SK-N-SH treated with all-trans-retinoic acid at 6 μM for 48 hours (cell line): ENCODE measurements at regions not wholly inside any gene's neighbourhood (a gene's known extent, or its start where the extent isn't known, plus 50 kb on each side); places are given as distances from the start of the nearest gene placed in this dataset.
"Not testable (repeated sequence)": the region's sequence is repeated elsewhere in the genome, so short reads cannot be mapped to it uniquely, and the experiment has no call there.

Source experiments
- ATAC-seq: fragments of 200-7000 bp; cut with Tn5 transposase; 3 replicates; pipeline ENCODE4 v1.9.1; 2020; ENCODE audit warnings: mild to moderate bottlenecking, moderate library complexity
- ARNTL ChIP-seq: fragments of 450-650 bp; formaldehyde crosslinking; IDR thresholded peaks from 2 replicates; pipeline ENCODE4 v1.5.0; 2020; ENCODE audit warnings: low read depth, mild to moderate bottlenecking, moderate library complexity, borderline replicate concordance
- BACH2 ChIP-seq: fragments of 250-450 bp; sonication (Bioruptor Pico); IDR thresholded peaks from 2 replicates; pipeline ENCODE4 v1.9.0; 2021; ENCODE audit warnings: mild to moderate bottlenecking, borderline replicate concordance
- CSDC2 ChIP-seq: fragments of 250-450 bp; sonication (Bioruptor Pico); IDR thresholded peaks from 2 replicates; pipeline ENCODE4 v1.5.0; 2020; ENCODE audit warnings: mild to moderate bottlenecking, moderate library complexity
- ESRRG ChIP-seq: fragments of 250-450 bp; sonication (Bioruptor Pico); IDR thresholded peaks from 2 replicates; pipeline ENCODE4 v1.6.1; 2021; ENCODE audit warnings: mild to moderate bottlenecking
- GLIS3 ChIP-seq: fragments of 250-450 bp; sonication (Bioruptor Pico); IDR thresholded peaks from 2 replicates; pipeline ENCODE4 v1.5.0; 2020; ENCODE audit warnings: mild to moderate bottlenecking, moderate library complexity
- ISL1 ChIP-seq: fragments of 250-450 bp; sonication (Bioruptor Pico); IDR thresholded peaks from 2 replicates; pipeline ENCODE4 v2.1.2; 2022; ENCODE audit warnings: mild to moderate bottlenecking, moderate library complexity
- OSR1 ChIP-seq: fragments of 250-450 bp; sonication (Bioruptor Pico); IDR thresholded peaks from 2 replicates; pipeline ENCODE4 v1.8.0; 2022; ENCODE audit warnings: moderate library complexity, mild to moderate bottlenecking, inconsistent platforms
- PPARA ChIP-seq: fragments of 250-450 bp; sonication (Bioruptor Pico); IDR thresholded peaks from 2 replicates; pipeline ENCODE4 v1.5.0; 2020; ENCODE audit warnings: mild to moderate bottlenecking, borderline replicate concordance
- RARB ChIP-seq: fragments of 250-450 bp; sonication (Bioruptor Pico); IDR thresholded peaks from 2 replicates; pipeline ENCODE4 v1.8.0; 2021; ENCODE audit warnings: mild to moderate bottlenecking, moderate library complexity
- SNAI2 ChIP-seq: fragments of 250-450 bp; sonication (Bioruptor Pico); IDR thresholded peaks from 2 replicates; pipeline ENCODE4 v1.5.0; 2020; ENCODE audit warnings: mild to moderate bottlenecking, moderate library complexity
- TCF4 ChIP-seq: fragments of 250-450 bp; sonication (Bioruptor Pico); IDR thresholded peaks from 2 replicates; pipeline ENCODE4 v1.8.0; 2021; ENCODE audit warnings: mild to moderate bottlenecking, moderate library complexity, borderline replicate concordance
- TOX ChIP-seq: fragments of 250-450 bp; sonication (Bioruptor Pico); IDR thresholded peaks from 2 replicates; pipeline ENCODE4 v1.8.0; 2021; ENCODE audit warnings: mild to moderate bottlenecking, moderate library complexity, borderline replicate concordance
- ZC3H10 ChIP-seq: fragments of 250-450 bp; sonication (Bioruptor Pico); IDR thresholded peaks from 2 replicates; pipeline ENCODE4 v1.5.1; 2021; ENCODE audit warnings: mild to moderate bottlenecking, moderate library complexity
- ZFP3 ChIP-seq: fragments of 250-450 bp; sonication (Bioruptor Pico); IDR thresholded peaks from 2 replicates; pipeline ENCODE4 v1.5.0; 2020; ENCODE audit warnings: mild to moderate bottlenecking, moderate library complexity
- ZFP30 ChIP-seq: fragments of 450-650 bp; formaldehyde crosslinking; IDR thresholded peaks from 2 replicates; pipeline ENCODE4 v1.5.0; 2022; ENCODE audit warnings: mild to moderate bottlenecking, moderate library complexity
- ZNF565 ChIP-seq: fragments of 450-650 bp; formaldehyde crosslinking; conservative IDR thresholded peaks from 2 replicates; pipeline ENCODE4 v1.5.0; 2020; ENCODE audit warnings: low read depth, mild to moderate bottlenecking, moderate library complexity
- ZNF70 ChIP-seq: fragments of 450-650 bp; formaldehyde crosslinking; IDR thresholded peaks from 2 replicates; pipeline ENCODE4 v1.5.0; 2020; ENCODE audit warnings: mild to moderate bottlenecking, moderate library complexity
- ZNF8 ChIP-seq: fragments of 450-650 bp; formaldehyde crosslinking; IDR thresholded peaks from 2 replicates; pipeline ENCODE4 v1.5.0; 2020; ENCODE audit warnings: mild to moderate bottlenecking, moderate library complexity
- TF ChIP-seq, protein P1 (sequence below): fragments of 250-450 bp; sonication (Bioruptor Pico); IDR thresholded peaks from 2 replicates; pipeline ENCODE4 v1.5.1; 2020; ENCODE audit warnings: low read depth, mild to moderate bottlenecking, moderate library complexity
- TF ChIP-seq, protein P2 (sequence below): fragments of 250-450 bp; sonication (Bioruptor Pico); IDR thresholded peaks from 2 replicates; pipeline ENCODE4 v1.5.0; 2020; ENCODE audit warnings: mild to moderate bottlenecking, moderate library complexity
- TF ChIP-seq, protein P3 (sequence below): fragments of 250-450 bp; sonication (Bioruptor Pico); IDR thresholded peaks from 2 replicates; pipeline ENCODE4 v1.8.0; 2021; ENCODE audit warnings: low read depth, mild to moderate bottlenecking, moderate library complexity, borderline replicate concordance
- TF ChIP-seq, protein P4 (sequence below): fragments of 250-450 bp; sonication (Bioruptor Pico); IDR thresholded peaks from 2 replicates; pipeline ENCODE4 v1.5.1; 2021; ENCODE audit warnings: mild to moderate bottlenecking, moderate library complexity

DNA sequence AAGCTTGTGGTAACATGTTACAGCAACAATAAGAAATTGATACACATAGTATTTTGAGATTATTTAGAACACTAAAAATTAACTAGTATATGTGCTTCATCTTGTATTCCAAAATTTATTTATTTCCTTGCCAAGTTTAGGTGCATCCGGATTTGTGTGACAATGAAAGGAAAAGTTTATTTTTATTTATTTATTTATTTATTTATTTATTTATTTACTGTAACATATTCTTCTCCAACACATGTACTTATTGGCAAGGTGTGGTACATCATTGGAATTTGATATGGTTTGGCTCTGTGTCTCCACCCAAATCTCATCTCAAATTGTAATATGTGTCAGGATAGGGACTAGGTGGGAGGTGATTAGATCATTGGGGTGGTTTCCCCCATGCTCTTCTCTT lies 373.3 kb upstream of the EDIL3 start:
- ATAC-seq = no peak
- no peak for TF ChIP-seq SNAI2 (CRISPR knock-in tag)

DNA sequence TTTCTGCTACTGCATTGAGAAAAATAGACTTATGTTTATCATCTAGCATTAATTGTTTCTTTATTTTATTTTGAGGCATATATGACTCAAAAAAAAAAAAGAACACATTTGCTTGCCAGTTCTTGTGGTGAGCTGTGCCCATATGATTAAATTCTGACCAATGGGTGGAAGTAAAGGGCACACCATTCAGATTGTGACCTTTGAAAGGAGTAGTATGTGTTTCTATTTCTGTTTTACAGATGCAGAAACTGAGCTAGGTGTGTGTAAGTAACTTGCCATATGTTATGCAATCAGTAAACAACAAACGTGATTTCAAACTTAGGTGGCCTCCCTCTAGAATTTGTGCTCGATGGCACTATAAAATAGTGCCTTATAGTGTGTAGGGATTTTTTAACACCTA lies 368.1 kb upstream of the EDIL3 start:
- no peak for ATAC-seq
- no peak for TF ChIP-seq CSDC2 (CRISPR knock-in tag)
- no peak for TF ChIP-seq SNAI2 (CRISPR knock-in tag)
- no peak for TF ChIP-seq ZNF70
- no peak for TF ChIP-seq ZFP30 (CRISPR knock-in tag)
- TF ChIP-seq, protein P1, sequence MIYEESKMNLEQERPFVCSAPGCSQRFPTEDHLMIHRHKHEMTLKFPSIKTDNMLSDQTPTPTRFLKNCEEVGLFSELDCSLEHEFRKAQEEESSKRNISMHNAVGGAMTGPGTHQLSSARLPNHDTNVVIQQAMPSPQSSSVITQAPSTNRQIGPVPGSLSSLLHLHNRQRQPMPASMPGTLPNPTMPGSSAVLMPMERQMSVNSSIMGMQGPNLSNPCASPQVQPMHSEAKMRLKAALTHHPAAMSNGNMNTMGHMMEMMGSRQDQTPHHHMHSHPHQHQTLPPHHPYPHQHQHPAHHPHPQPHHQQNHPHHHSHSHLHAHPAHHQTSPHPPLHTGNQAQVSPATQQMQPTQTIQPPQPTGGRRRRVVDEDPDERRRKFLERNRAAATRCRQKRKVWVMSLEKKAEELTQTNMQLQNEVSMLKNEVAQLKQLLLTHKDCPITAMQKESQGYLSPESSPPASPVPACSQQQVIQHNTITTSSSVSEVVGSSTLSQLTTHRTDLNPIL (CRISPR knock-in tag) = no peak
- TF ChIP-seq TOX (CRISPR knock-in tag) = no peak
- TF ChIP-seq TCF4 (CRISPR knock-in tag) = no peak
- no peak for TF ChIP-seq PPARA (CRISPR knock-in tag)
- no peak for TF ChIP-seq RARB
- TF ChIP-seq ZNF8 (CRISPR knock-in tag) = no peak
- TF ChIP-seq, all 23 proteins: peak for 0

GRCh38 chr5:84748313-84748712 lies 363.6 kb upstream of the EDIL3 start:
- no peak for ATAC-seq

GRCh38 chr5:84746280-84746679 lies 361.6 kb upstream of the EDIL3 start:
- ATAC-seq = not testable (repeated sequence)

More at GRCh38 chr5:84748313-84748712, 363.6 kb upstream of the EDIL3 start:
- TF ChIP-seq ZC3H10 (CRISPR knock-in tag) = no peak
- TF ChIP-seq BACH2 (CRISPR knock-in tag) = no peak
- no peak for TF ChIP-seq SNAI2 (CRISPR knock-in tag)
- TF ChIP-seq, protein P1 (CRISPR knock-in tag) = no peak
- TF ChIP-seq ZFP3 (CRISPR knock-in tag) = no peak
- TF ChIP-seq TOX (CRISPR knock-in tag) = no peak
- TF ChIP-seq ZNF70 = no peak
- no peak for TF ChIP-seq ZFP30 (CRISPR knock-in tag)
- TF ChIP-seq, protein P2, sequence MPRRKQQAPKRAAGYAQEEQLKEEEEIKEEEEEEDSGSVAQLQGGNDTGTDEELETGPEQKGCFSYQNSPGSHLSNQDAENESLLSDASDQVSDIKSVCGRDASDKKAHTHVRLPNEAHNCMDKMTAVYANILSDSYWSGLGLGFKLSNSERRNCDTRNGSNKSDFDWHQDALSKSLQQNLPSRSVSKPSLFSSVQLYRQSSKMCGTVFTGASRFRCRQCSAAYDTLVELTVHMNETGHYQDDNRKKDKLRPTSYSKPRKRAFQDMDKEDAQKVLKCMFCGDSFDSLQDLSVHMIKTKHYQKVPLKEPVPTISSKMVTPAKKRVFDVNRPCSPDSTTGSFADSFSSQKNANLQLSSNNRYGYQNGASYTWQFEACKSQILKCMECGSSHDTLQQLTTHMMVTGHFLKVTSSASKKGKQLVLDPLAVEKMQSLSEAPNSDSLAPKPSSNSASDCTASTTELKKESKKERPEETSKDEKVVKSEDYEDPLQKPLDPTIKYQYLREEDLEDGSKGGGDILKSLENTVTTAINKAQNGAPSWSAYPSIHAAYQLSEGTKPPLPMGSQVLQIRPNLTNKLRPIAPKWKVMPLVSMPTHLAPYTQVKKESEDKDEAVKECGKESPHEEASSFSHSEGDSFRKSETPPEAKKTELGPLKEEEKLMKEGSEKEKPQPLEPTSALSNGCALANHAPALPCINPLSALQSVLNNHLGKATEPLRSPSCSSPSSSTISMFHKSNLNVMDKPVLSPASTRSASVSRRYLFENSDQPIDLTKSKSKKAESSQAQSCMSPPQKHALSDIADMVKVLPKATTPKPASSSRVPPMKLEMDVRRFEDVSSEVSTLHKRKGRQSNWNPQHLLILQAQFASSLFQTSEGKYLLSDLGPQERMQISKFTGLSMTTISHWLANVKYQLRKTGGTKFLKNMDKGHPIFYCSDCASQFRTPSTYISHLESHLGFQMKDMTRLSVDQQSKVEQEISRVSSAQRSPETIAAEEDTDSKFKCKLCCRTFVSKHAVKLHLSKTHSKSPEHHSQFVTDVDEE (CRISPR knock-in tag) = no peak
- no peak for TF ChIP-seq OSR1
- no peak for TF ChIP-seq GLIS3
- TF ChIP-seq, protein P3, sequence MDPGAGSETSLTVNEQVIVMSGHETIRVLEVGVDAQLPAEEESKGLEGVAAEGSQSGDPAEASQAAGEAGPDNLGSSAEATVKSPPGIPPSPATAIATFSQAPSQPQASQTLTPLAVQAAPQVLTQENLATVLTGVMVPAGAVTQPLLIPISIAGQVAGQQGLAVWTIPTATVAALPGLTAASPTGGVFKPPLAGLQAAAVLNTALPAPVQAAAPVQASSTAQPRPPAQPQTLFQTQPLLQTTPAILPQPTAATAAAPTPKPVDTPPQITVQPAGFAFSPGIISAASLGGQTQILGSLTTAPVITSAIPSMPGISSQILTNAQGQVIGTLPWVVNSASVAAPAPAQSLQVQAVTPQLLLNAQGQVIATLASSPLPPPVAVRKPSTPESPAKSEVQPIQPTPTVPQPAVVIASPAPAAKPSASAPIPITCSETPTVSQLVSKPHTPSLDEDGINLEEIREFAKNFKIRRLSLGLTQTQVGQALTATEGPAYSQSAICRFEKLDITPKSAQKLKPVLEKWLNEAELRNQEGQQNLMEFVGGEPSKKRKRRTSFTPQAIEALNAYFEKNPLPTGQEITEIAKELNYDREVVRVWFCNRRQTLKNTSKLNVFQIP (CRISPR knock-in tag) = no peak
- no peak for TF ChIP-seq TCF4 (CRISPR knock-in tag)
- no peak for TF ChIP-seq ZNF8 (CRISPR knock-in tag)
- no peak for TF ChIP-seq ESRRG
- TF ChIP-seq PPARA (CRISPR knock-in tag) = no peak
- no peak for TF ChIP-seq CSDC2 (CRISPR knock-in tag)
- TF ChIP-seq ISL1 (CRISPR knock-in tag) = no peak
- TF ChIP-seq ZNF565 (CRISPR knock-in tag) = no peak
- TF ChIP-seq, all 23 proteins: peak for 0

DNA sequence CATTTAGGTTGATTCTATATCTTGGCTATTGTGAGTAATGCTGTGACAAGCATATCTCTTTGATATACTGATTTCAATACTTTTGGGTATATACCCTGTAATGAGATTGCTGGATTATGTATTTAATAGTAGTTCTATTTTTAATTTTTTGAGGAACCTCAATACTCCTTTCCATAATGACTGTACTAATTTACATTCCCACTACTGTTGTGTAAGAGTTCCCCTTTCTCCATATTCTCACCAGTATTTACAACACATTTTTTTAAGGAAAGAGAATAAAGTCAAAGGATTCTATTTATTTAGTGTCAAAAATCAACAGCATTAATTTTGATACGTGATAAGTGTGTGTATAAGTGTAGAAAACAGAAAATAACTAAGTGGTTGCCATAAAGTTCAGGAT lies 356.4 kb upstream of the EDIL3 start:
- ATAC-seq = no peak
- TF ChIP-seq ZFP3 (CRISPR knock-in tag) = no peak
- TF ChIP-seq TCF4 (CRISPR knock-in tag) = no peak
- TF ChIP-seq, protein P4, sequence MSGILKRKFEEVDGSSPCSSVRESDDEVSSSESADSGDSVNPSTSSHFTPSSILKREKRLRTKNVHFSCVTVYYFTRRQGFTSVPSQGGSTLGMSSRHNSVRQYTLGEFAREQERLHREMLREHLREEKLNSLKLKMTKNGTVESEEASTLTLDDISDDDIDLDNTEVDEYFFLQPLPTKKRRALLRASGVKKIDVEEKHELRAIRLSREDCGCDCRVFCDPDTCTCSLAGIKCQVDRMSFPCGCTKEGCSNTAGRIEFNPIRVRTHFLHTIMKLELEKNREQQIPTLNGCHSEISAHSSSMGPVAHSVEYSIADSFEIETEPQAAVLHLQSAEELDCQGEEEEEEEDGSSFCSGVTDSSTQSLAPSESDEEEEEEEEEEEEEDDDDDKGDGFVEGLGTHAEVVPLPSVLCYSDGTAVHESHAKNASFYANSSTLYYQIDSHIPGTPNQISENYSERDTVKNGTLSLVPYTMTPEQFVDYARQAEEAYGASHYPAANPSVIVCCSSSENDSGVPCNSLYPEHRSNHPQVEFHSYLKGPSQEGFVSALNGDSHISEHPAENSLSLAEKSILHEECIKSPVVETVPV = no peak
- no peak for TF ChIP-seq ZNF8 (CRISPR knock-in tag)
- TF ChIP-seq GLIS3 = no peak
- no peak for TF ChIP-seq ZC3H10 (CRISPR knock-in tag)
- TF ChIP-seq BACH2 (CRISPR knock-in tag) = no peak
- no peak for TF ChIP-seq CSDC2 (CRISPR knock-in tag)
- TF ChIP-seq, protein P2 (CRISPR knock-in tag) = no peak
- TF ChIP-seq ZNF565 (CRISPR knock-in tag) = no peak
- no peak for TF ChIP-seq RARB
- no peak for TF ChIP-seq SNAI2 (CRISPR knock-in tag)
- no peak for TF ChIP-seq ARNTL (CRISPR knock-in tag)
- no peak for TF ChIP-seq PPARA (CRISPR knock-in tag)
